ENCODE measurements at regions not wholly inside any gene's neighbourhood (a gene's known extent, or its start where the extent isn't known, plus 50 kb on each side); places are given as distances from the start of the nearest gene placed in this dataset.

- DNase-seq = no peak
Measured at GRCh38 chr22:19574247-19574646, 50.0 kb upstream of the CLDN5 start.

GRCh38 chr22:19576460-19577421 lies 52.5 kb upstream of the CLDN5 start:
- DNase-seq = peak; percentile 85

- no peak for DNase-seq
Measured at GRCh38 chr22:19577422-19577966, 53.3 kb upstream of the CLDN5 start.

GRCh38 chr22:19578180-19579004 lies 54.2 kb upstream of the CLDN5 start:
- no peak for DNase-seq

GRCh38 chr22:19579115-19579811 lies 55.1 kb upstream of the CLDN5 start:
- DNase-seq = peak; percentile 16

GRCh38 chr22:19579880-19580279 lies 55.7 kb upstream of the CLDN5 start:
- peak; percentile 63 for DNase-seq

GRCh38 chr22:19580291-19580890 lies 56.2 kb upstream of the CLDN5 start:
- no peak for DNase-seq

GRCh38 chr22:19582033-19582693 lies 58.0 kb upstream of the CLDN5 start:
- no peak for DNase-seq

- no peak for DNase-seq
Measured at GRCh38 chr22:19586922-19587684, 62.9 kb upstream of the CLDN5 start.

- no peak for DNase-seq
Measured at GRCh38 chr22:19590696-19591095, 66.5 kb upstream of the CLDN5 start.

GRCh38 chr22:19591568-19591967 lies 67.4 kb upstream of the CLDN5 start:
- no peak for DNase-seq

- DNase-seq = no peak
Measured at GRCh38 chr22:19592464-19592863, 68.3 kb upstream of the CLDN5 start.

- DNase-seq = no peak
Measured at GRCh38 chr22:19593991-19594569, 69.9 kb upstream of the CLDN5 start.

GRCh38 chr22:19595532-19595931 lies 71.3 kb upstream of the CLDN5 start:
- no peak for DNase-seq

- DNase-seq = peak; percentile 21
Measured at GRCh38 chr22:19596680-19597398, 72.6 kb upstream of the CLDN5 start.

- peak; percentile 36 for DNase-seq
Measured at GRCh38 chr22:19597399-19597735, 73.2 kb upstream of the CLDN5 start.

GRCh38 chr22:19598054-19598855 lies 74.0 kb upstream of the CLDN5 start:
- DNase-seq = peak; percentile 14

GRCh38 chr22:19599004-19599403 lies 74.8 kb upstream of the CLDN5 start:
- no peak for DNase-seq

- DNase-seq = no peak
Measured at GRCh38 chr22:19599626-19600243, 75.5 kb upstream of the CLDN5 start.

Data from activated CD4-positive, alpha-beta T cell treated with anti-CD3 and anti-CD28 coated beads, Interleukin-2, Interleukin-6, amounts not matched to agents 100 ng/mL and 50 ng/mL, durations not matched to agents 16 hours and 8 hours (primary cell).